Activated T-helper 2 cell treated with anti-CD3 and anti-CD28 coated beads, Interferon-gamma antibody, Interleukin-2, Interleukin-4, amounts not matched to agents 10 μg/mL and 5 μg/mL and 100 μg/mL, durations not matched to agents 14 hours and 24 hours and 36 hours (primary cell): ENCODE measurements at regions not wholly inside any gene's neighbourhood (a gene's known extent, or its start where the extent isn't known, plus 50 kb on each side); places are given as distances from the start of the nearest gene placed in this dataset.

ENCODE experiments used
- DNase-seq: peaks from one replicate; pipeline ENCODE4 v3.0.0; 2021; ENCODE audit warnings: low spot score
- H3K27ac Mint-ChIP-seq: one replicate; pipeline ENCODE4 v1.8.0; 2021; ENCODE audit warnings: mixed read lengths
- H3K27me3 Mint-ChIP-seq: one replicate; pipeline ENCODE4 v1.8.0; 2021; ENCODE audit warnings: low read depth, mixed read lengths
- H3K36me3 Mint-ChIP-seq: one replicate; pipeline ENCODE4 v1.8.0; 2021; ENCODE audit warnings: low read depth, mixed read lengths
- H3K4me1 Mint-ChIP-seq: one replicate; pipeline ENCODE4 v1.8.0; 2021; ENCODE audit warnings: low read depth, mixed read lengths
- H3K4me3 Mint-ChIP-seq: one replicate; pipeline ENCODE4 v1.8.0; 2021; ENCODE audit warnings: low read depth, mild to moderate bottlenecking, moderate library complexity, mixed read lengths
- H3K9me3 Mint-ChIP-seq: one replicate; pipeline ENCODE4 v1.8.0; 2021; ENCODE audit warnings: mixed read lengths
- intact Hi-C: fragments of 100-400 bp; cut with micrococcal nuclease; formaldehyde crosslinking; loops from one replicate; pipeline ENCODE4 v1.15.1; 2023

GRCh38 chr10:50988792-50989191 is 85.5 kb upstream of the PRKG1 start:
- intact Hi-C loops, result no loop called here
- Mint-ChIP-seq H3K27me3 (peaks cover 39% of the 10 kb centered on the region), H3K9me3 (no peaks in the 10 kb centered on the region), H3K36me3 (no peaks in the 10 kb centered on the region), H3K27ac (no peak overlapping the region), H3K4me1 (no peaks in the 10 kb centered on the region), H3K4me3 (no peak overlapping the region)
- DNase-seq, result no peak

- peaks cover 42% of the 10 kb centered on the region for H3K27me3 Mint-ChIP-seq
- DNase-seq, result no peak
- H3K27ac Mint-ChIP-seq, result no peak overlapping the region
- no peaks in the 10 kb centered on the region for H3K9me3 Mint-ChIP-seq
- intact Hi-C loops, result loop anchor here (5.0 kb wide), 1 partner anchor 1384 kb away; no protein-coding TSS in a partner anchor
- H3K4me1 Mint-ChIP-seq, result no peaks in the 10 kb centered on the region
- H3K36me3 Mint-ChIP-seq, result no peaks in the 10 kb centered on the region
- H3K4me3 Mint-ChIP-seq, result peak overlapping the region; percentile 58
These were observed 83.5 kb upstream of the PRKG1 start for GRCh38 chr10:50990568-50991455.

GRCh38 chr10:50991456-50992355 is 82.6 kb upstream of the PRKG1 start:
- intact Hi-C loops, result loop anchor here (5.0 kb wide), 1 partner anchor 1384 kb away; no protein-coding TSS in a partner anchor
- Mint-ChIP-seq H3K27me3 (peaks cover 44% of the 10 kb centered on the region), H3K36me3 (no peaks in the 10 kb centered on the region), H3K4me3 (peak overlapping the region; percentile 58), H3K9me3 (no peaks in the 10 kb centered on the region), H3K4me1 (no peaks in the 10 kb centered on the region), H3K27ac (no peak overlapping the region)
- no peak for DNase-seq

- intact Hi-C loops, result loop anchor here (5.0 kb wide), 1 partner anchor 1385 kb away; no protein-coding TSS in a partner anchor
- H3K36me3 Mint-ChIP-seq, result no peaks in the 10 kb centered on the region
- H3K4me1 Mint-ChIP-seq, result no peaks in the 10 kb centered on the region
- DNase-seq, result no peak
- no peaks in the 10 kb centered on the region for H3K9me3 Mint-ChIP-seq
- peaks cover 52% of the 10 kb centered on the region for H3K27me3 Mint-ChIP-seq
- no peak overlapping the region for H3K27ac Mint-ChIP-seq
- H3K4me3 Mint-ChIP-seq, result no peak overlapping the region
These were observed 81.9 kb upstream of the PRKG1 start for GRCh38 chr10:50992356-50992901.

- H3K9me3 Mint-ChIP-seq, result no peaks in the 10 kb centered on the region
- peak overlapping the region; percentile 37 for H3K4me3 Mint-ChIP-seq
- no peak for DNase-seq
- H3K4me1 Mint-ChIP-seq, result no peaks in the 10 kb centered on the region
- peaks cover 54% of the 10 kb centered on the region for H3K27me3 Mint-ChIP-seq
- H3K27ac Mint-ChIP-seq, result no peak overlapping the region
- no peaks in the 10 kb centered on the region for H3K36me3 Mint-ChIP-seq
- intact Hi-C loops, result loop anchor here (5.0 kb wide), 1 partner anchor 1386 kb away; no protein-coding TSS in a partner anchor
These were observed 81.1 kb upstream of the PRKG1 start for GRCh38 chr10:50992972-50993766.

- H3K27me3 Mint-ChIP-seq, result peaks cover 52% of the 10 kb centered on the region
These were observed 80.5 kb upstream of the PRKG1 start for GRCh38 chr10:50993771-50994251.

GRCh38 chr10:50997461-50997860 is 76.8 kb upstream of the PRKG1 start:
- DNase-seq, result no peak
- Mint-ChIP-seq H3K9me3 (no peaks in the 10 kb centered on the region), H3K27ac (no peak overlapping the region), H3K27me3 (peaks cover 24% of the 10 kb centered on the region), H3K36me3 (no peaks in the 10 kb centered on the region), H3K4me1 (no peaks in the 10 kb centered on the region), H3K4me3 (no peak overlapping the region)
- intact Hi-C loops, result no loop called here

More at GRCh38 chr10:50993771-50994251, 80.5 kb upstream of the PRKG1 start:
- intact Hi-C loops, result loop anchor here (5.0 kb wide), 1 partner anchor 1387 kb away; no protein-coding TSS in a partner anchor
- no peak overlapping the region for H3K27ac Mint-ChIP-seq
- H3K4me3 Mint-ChIP-seq, result no peak overlapping the region
- DNase-seq, result no peak
- no peaks in the 10 kb centered on the region for H3K4me1 Mint-ChIP-seq
- H3K36me3 Mint-ChIP-seq, result no peaks in the 10 kb centered on the region
- no peaks in the 10 kb centered on the region for H3K9me3 Mint-ChIP-seq

- no peak for DNase-seq
- no peak overlapping the region for H3K27ac Mint-ChIP-seq
- H3K4me3 Mint-ChIP-seq, result no peak overlapping the region
- no peaks in the 10 kb centered on the region for H3K4me1 Mint-ChIP-seq
- no peaks in the 10 kb centered on the region for H3K9me3 Mint-ChIP-seq
- H3K36me3 Mint-ChIP-seq, result no peaks in the 10 kb centered on the region
- intact Hi-C loops, result no loop called here
- peaks cover 18% of the 10 kb centered on the region for H3K27me3 Mint-ChIP-seq
These were observed 75.1 kb upstream of the PRKG1 start for GRCh38 chr10:50999163-50999562.

GRCh38 chr10:51000164-51000563 is 74.1 kb upstream of the PRKG1 start:
- Mint-ChIP-seq H3K27ac (no peak overlapping the region), H3K36me3 (no peaks in the 10 kb centered on the region), H3K4me3 (no peak overlapping the region), H3K27me3 (peaks cover 20% of the 10 kb centered on the region), H3K9me3 (no peaks in the 10 kb centered on the region), H3K4me1 (no peaks in the 10 kb centered on the region)
- no peak for DNase-seq
- intact Hi-C loops, result no loop called here

- H3K9me3 Mint-ChIP-seq, result no peaks in the 10 kb centered on the region
These were observed 73.3 kb upstream of the PRKG1 start for GRCh38 chr10:51000976-51001375.

GRCh38 chr10:51001587-51001986 is 72.7 kb upstream of the PRKG1 start:
- Mint-ChIP-seq H3K27ac (no peak overlapping the region), H3K36me3 (no peaks in the 10 kb centered on the region), H3K27me3 (peaks cover 18% of the 10 kb centered on the region), H3K4me3 (no peak overlapping the region), H3K4me1 (no peaks in the 10 kb centered on the region), H3K9me3 (no peaks in the 10 kb centered on the region)
- intact Hi-C loops, result loop anchor here (1.0 kb wide), 1 partner anchor 1214 kb away; no protein-coding TSS in a partner anchor
- no peak for DNase-seq

More at GRCh38 chr10:51000976-51001375, 73.3 kb upstream of the PRKG1 start:
- intact Hi-C loops, result loop anchor here (1.0 kb wide), 1 partner anchor 1214 kb away; no protein-coding TSS in a partner anchor
- no peak for DNase-seq
- H3K27ac Mint-ChIP-seq, result no peak overlapping the region
- no peaks in the 10 kb centered on the region for H3K36me3 Mint-ChIP-seq
- no peak overlapping the region for H3K4me3 Mint-ChIP-seq
- no peaks in the 10 kb centered on the region for H3K4me1 Mint-ChIP-seq
- peaks cover 20% of the 10 kb centered on the region for H3K27me3 Mint-ChIP-seq

- no peaks in the 10 kb centered on the region for H3K36me3 Mint-ChIP-seq
- H3K9me3 Mint-ChIP-seq, result no peaks in the 10 kb centered on the region
- no peak for DNase-seq
- no peak overlapping the region for H3K4me3 Mint-ChIP-seq
- H3K27ac Mint-ChIP-seq, result no peak overlapping the region
- intact Hi-C loops, result no loop called here
- peaks cover 9% of the 10 kb centered on the region for H3K27me3 Mint-ChIP-seq
- H3K4me1 Mint-ChIP-seq, result no peaks in the 10 kb centered on the region
These were observed 71.8 kb upstream of the PRKG1 start for GRCh38 chr10:51002469-51002868.
